Adrenal gland (tissue), 5 donors: ENCODE measurements at regions not wholly inside any gene's neighbourhood (a gene's known extent, or its start where the extent isn't known, plus 50 kb on each side); places are given as distances from the start of the nearest gene placed in this dataset.

Experiments
- POLR2A ChIP-seq, 2 donors: fragments of 450-650 bp; IDR thresholded peaks; one replicate each; pipeline ENCODE4 v1.6.1; 2017; ENCODE audit warnings: antibody characterized with exemption in 2 of 2, mild to moderate bottlenecking in 2 of 2, moderate library complexity in 1 of 2
- TF ChIP-seq, protein P1 (sequence below), 6 experiments: fragments of 450-650 bp in 4 of 6; fragments of 200-600 bp in 2 of 6; sonication (generic) in 1 of 6; IDR thresholded peaks; 1 replicate in 5 of 6; 2 replicates in 1 of 6; pipeline versions ENCODE4 v1.5.1 to v1.8.0; 2016 to 2021; ENCODE audit warnings: antibody characterized with exemption in 6 of 6, mild to moderate bottlenecking in 2 of 6, moderate library complexity in 1 of 6
- donor health status: DM: no; HTN: no; CAD: no.

DNA sequence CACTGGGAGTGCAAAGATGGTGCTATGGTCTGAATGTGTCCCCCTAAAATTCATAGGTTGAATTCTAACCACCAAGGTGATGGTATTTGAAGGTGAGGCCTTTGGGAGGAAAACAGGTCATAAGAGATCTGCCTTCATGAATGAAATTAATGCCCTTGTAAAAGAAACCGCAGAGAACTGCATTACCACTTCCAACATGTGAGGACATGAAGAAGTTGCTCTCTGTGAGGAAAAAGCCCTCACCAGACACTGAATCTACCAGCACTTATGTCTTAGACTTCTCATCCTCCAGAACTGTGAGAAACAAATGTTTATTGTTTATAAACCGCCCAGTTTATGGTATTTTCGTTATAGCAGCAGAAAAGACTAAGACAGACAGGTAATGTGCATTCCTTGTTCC is 224.7 kb upstream of the C1orf87 start:
- TF ChIP-seq, protein P1, sequence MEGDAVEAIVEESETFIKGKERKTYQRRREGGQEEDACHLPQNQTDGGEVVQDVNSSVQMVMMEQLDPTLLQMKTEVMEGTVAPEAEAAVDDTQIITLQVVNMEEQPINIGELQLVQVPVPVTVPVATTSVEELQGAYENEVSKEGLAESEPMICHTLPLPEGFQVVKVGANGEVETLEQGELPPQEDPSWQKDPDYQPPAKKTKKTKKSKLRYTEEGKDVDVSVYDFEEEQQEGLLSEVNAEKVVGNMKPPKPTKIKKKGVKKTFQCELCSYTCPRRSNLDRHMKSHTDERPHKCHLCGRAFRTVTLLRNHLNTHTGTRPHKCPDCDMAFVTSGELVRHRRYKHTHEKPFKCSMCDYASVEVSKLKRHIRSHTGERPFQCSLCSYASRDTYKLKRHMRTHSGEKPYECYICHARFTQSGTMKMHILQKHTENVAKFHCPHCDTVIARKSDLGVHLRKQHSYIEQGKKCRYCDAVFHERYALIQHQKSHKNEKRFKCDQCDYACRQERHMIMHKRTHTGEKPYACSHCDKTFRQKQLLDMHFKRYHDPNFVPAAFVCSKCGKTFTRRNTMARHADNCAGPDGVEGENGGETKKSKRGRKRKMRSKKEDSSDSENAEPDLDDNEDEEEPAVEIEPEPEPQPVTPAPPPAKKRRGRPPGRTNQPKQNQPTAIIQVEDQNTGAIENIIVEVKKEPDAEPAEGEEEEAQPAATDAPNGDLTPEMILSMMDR (IDR thresholded peaks at IDR 0.05) = no peak
- no peak for TF ChIP-seq POLR2A (IDR thresholded peaks at IDR 0.05)
